MM.1S (cell line): ENCODE measurements at regions not wholly inside any gene's neighbourhood (a gene's known extent, or its start where the extent isn't known, plus 50 kb on each side); places are given as distances from the start of the nearest gene placed in this dataset.

Experiments
- DNase-seq: peaks from one replicate; pipeline ENCODE4 v3.0.0-alpha.2; 2015
- H2AFZ ChIP-seq: fragments of 300-600 bp; sonication (generic); 2 replicates; pipeline ENCODE4 v1.6.0; 2016; ENCODE audit warnings: antibody characterized with exemption, low read length
- H3F3A ChIP-seq: fragments of 300-600 bp; sonication (generic); 2 replicates; pipeline ENCODE4 v1.6.1; 2016; ENCODE audit warnings: mild to moderate bottlenecking, antibody characterized with exemption, low read length, moderate library complexity, mixed read lengths; ENCODE audit not compliant: insufficient read depth
- H3K27ac ChIP-seq: fragments of 300-600 bp; sonication (generic); 2 replicates; pipeline ENCODE4 v1.5.1; 2016; ENCODE audit warnings: mild to moderate bottlenecking, low read length
- H3K27me3 ChIP-seq: fragments of 300-600 bp; sonication (generic); replicated peaks from 2 replicates; pipeline ENCODE4 v1.6.0; 2016; ENCODE audit warnings: low read length; ENCODE audit not compliant: insufficient read depth
- H3K36me3 ChIP-seq: fragments of 300-600 bp; sonication (generic); replicated peaks from 2 replicates; pipeline ENCODE4 v1.6.1; 2016; ENCODE audit warnings: mild to moderate bottlenecking, low read length, mixed read lengths; ENCODE audit not compliant: insufficient read depth
- H3K4me1 ChIP-seq: fragments of 300-600 bp; sonication (generic); 2 replicates; pipeline ENCODE4 v1.6.1; 2016; ENCODE audit warnings: low read length, mixed read lengths
- H3K4me2 ChIP-seq: fragments of 300-600 bp; sonication (generic); 2 replicates; pipeline ENCODE4 v1.6.0; 2016; ENCODE audit warnings: low read depth, low read length
- H3K4me3 ChIP-seq: fragments of 300-600 bp; sonication (generic); 2 replicates; pipeline ENCODE4 v1.5.1; 2016; ENCODE audit warnings: low read length, mixed read lengths
- H3K79me2 ChIP-seq: fragments of 300-600 bp; sonication (generic); 2 replicates; pipeline ENCODE4 v1.6.1; 2016; ENCODE audit warnings: mixed run types, low read length, mixed read lengths
- H3K9ac ChIP-seq: fragments of 300-600 bp; sonication (generic); 2 replicates; pipeline ENCODE4 v1.6.1; 2016; ENCODE audit warnings: low read length, mixed read lengths
- H3K9me2 ChIP-seq: fragments of 300-600 bp; sonication (generic); replicated peaks from 2 replicates; pipeline ENCODE4 v1.6.1; 2016; ENCODE audit warnings: mild to moderate bottlenecking, low read length, mixed read lengths; ENCODE audit not compliant: insufficient read depth
- H3K9me3 ChIP-seq: fragments of 300-600 bp; sonication (generic); replicated peaks from 2 replicates; pipeline ENCODE4 v1.6.1; 2016; ENCODE audit warnings: mild to moderate bottlenecking, low read length, mixed read lengths; ENCODE audit not compliant: insufficient read depth
- H4K20me1 ChIP-seq: fragments of 300-600 bp; sonication (generic); 2 replicates; pipeline ENCODE4 v1.6.1; 2016; ENCODE audit warnings: mild to moderate bottlenecking, low read length, moderate library complexity, mixed read lengths; ENCODE audit not compliant: insufficient read depth
- CTCF ChIP-seq: fragments of 300-600 bp; sonication (generic); IDR thresholded peaks from 2 replicates; pipeline ENCODE4 v1.5.1; 2016; ENCODE audit warnings: antibody characterized with exemption, low read length, mixed read lengths
- EZH2 ChIP-seq: fragments of 300-600 bp; sonication (generic); optimal IDR thresholded peaks from 2 replicates; pipeline ENCODE3; 2017; ENCODE audit warnings: low read depth, mild to moderate bottlenecking, antibody characterized with exemption, low read length, mixed read lengths
- EZH2phosphoT487 ChIP-seq: fragments of 300-600 bp; sonication (generic); IDR thresholded peaks from 2 replicates; pipeline ENCODE4 v1.6.1; 2018; ENCODE audit warnings: antibody characterized with exemption, low read length

- Histone ChIP-seq H3K27ac (no peak overlapping the region), H2AFZ (no peak overlapping the region), H3F3A (no peaks in the 10 kb centered on the region), H3K79me2 (no peaks in the 10 kb centered on the region), H3K36me3 (no peaks in the 10 kb centered on the region), H4K20me1 (no peaks in the 10 kb centered on the region), H3K27me3 (no peaks in the 10 kb centered on the region), H3K4me2 (no peak overlapping the region), H3K9ac (no peak overlapping the region), H3K4me3 (no peak overlapping the region), H3K4me1 (no peaks in the 10 kb centered on the region), H3K9me2 (no peaks in the 10 kb centered on the region), H3K9me3 (no peaks in the 10 kb centered on the region)
- TF ChIP-seq CTCF, result no peak
- TF ChIP-seq EZH2phosphoT487, result no peak
- no peak for TF ChIP-seq EZH2
- DNase-seq, result no peak
These were observed 151.9 kb upstream of the PFKP start for GRCh38 chr10:2915412-2915811.

- Histone ChIP-seq H3K36me3 (no peaks in the 10 kb centered on the region), H3K27ac (no peak overlapping the region), H2AFZ (no peak overlapping the region), H3K27me3 (no peaks in the 10 kb centered on the region), H4K20me1 (no peaks in the 10 kb centered on the region), H3K4me3 (no peak overlapping the region), H3K79me2 (no peaks in the 10 kb centered on the region), H3F3A (no peaks in the 10 kb centered on the region), H3K4me2 (no peak overlapping the region), H3K9me3 (no peaks in the 10 kb centered on the region), H3K9ac (no peak overlapping the region), H3K4me1 (no peaks in the 10 kb centered on the region), H3K9me2 (no peaks in the 10 kb centered on the region)
- no peak for DNase-seq
- TF ChIP-seq EZH2phosphoT487 (no peak), CTCF (no peak), EZH2 (no peak)
These were observed 152.6 kb upstream of the PFKP start for GRCh38 chr10:2914741-2915140.

GRCh38 chr10:2913474-2913873 is 153.9 kb upstream of the PFKP start:
- H3K9me3 ChIP-seq, result no peaks in the 10 kb centered on the region
- no peaks in the 10 kb centered on the region for H3K4me1 ChIP-seq
- H3K79me2 ChIP-seq, result no peaks in the 10 kb centered on the region
- no peaks in the 10 kb centered on the region for H3F3A ChIP-seq
- H3K4me2 ChIP-seq, result no peak overlapping the region
- no peaks in the 10 kb centered on the region for H3K9me2 ChIP-seq
- DNase-seq, result no peak
- no peaks in the 10 kb centered on the region for H3K36me3 ChIP-seq
- no peak overlapping the region for H3K27ac ChIP-seq
- TF ChIP-seq EZH2 (no peak), EZH2phosphoT487 (no peak), CTCF (no peak)
- H3K4me3 ChIP-seq, result no peak overlapping the region
- no peak overlapping the region for H2AFZ ChIP-seq
- no peaks in the 10 kb centered on the region for H4K20me1 ChIP-seq
- no peak overlapping the region for H3K9ac ChIP-seq
- no peaks in the 10 kb centered on the region for H3K27me3 ChIP-seq
